ENCODE measurements at regions not wholly inside any gene's neighbourhood (a gene's known extent, or its start where the extent isn't known, plus 50 kb on each side); places are given as distances from the start of the nearest gene placed in this dataset.

- Mint-ChIP-seq H3K9me3 (no peaks in the 10 kb centered on the region), H3K4me3 (no peak overlapping the region), H3K27ac (ENCODE audit: low read depth) (peak overlapping the region; percentile 83), H3K27me3 (no peaks in the 10 kb centered on the region), H3K36me3 (ENCODE audit: insufficient read depth) (no peaks in the 10 kb centered on the region), H3K4me1 (peaks cover 33% of the 10 kb centered on the region)
- ATAC-seq (replicated peaks; ENCODE audit: extremely low read depth, poor library complexity, severe bottlenecking) (no peak), DNase-seq (ENCODE audit: low spot score in 2 of 2) (no peak)
Measured at GRCh38 chr2:46239175-46239846, 57.9 kb upstream of the EPAS1 start.

GRCh38 chr2:46239847-46240181 is 57.4 kb upstream of the EPAS1 start:
- Mint-ChIP-seq H3K36me3 (ENCODE audit: insufficient read depth) (no peaks in the 10 kb centered on the region), H3K27ac (ENCODE audit: low read depth) (peak overlapping the region; percentile 83), H3K9me3 (no peaks in the 10 kb centered on the region), H3K4me1 (peaks cover 33% of the 10 kb centered on the region), H3K4me3 (no peak overlapping the region), H3K27me3 (no peaks in the 10 kb centered on the region)
- peak in 1 of 2 donors; percentile 49 for DNase-seq (ENCODE audit: low spot score in 2 of 2)
- peak; percentile 100 for ATAC-seq (replicated peaks; ENCODE audit: extremely low read depth, poor library complexity, severe bottlenecking)

- Mint-ChIP-seq H3K9me3 (no peaks in the 10 kb centered on the region), H3K27ac (ENCODE audit: low read depth) (no peak overlapping the region), H3K4me3 (no peak overlapping the region), H3K4me1 (peaks cover 29% of the 10 kb centered on the region), H3K27me3 (no peaks in the 10 kb centered on the region), H3K36me3 (ENCODE audit: insufficient read depth) (no peaks in the 10 kb centered on the region)
- DNase-seq (ENCODE audit: low spot score in 2 of 2): no peak
- no peak for ATAC-seq (replicated peaks; ENCODE audit: extremely low read depth, poor library complexity, severe bottlenecking)
Measured at GRCh38 chr2:46241344-46241743, 55.9 kb upstream of the EPAS1 start.

- no peak overlapping the region for H3K27ac Mint-ChIP-seq (ENCODE audit: low read depth)
- ATAC-seq (replicated peaks; ENCODE audit: extremely low read depth, poor library complexity, severe bottlenecking): no peak
- no peaks in the 10 kb centered on the region for H3K27me3 Mint-ChIP-seq
- H3K4me3 Mint-ChIP-seq: no peak overlapping the region
- no peaks in the 10 kb centered on the region for H3K4me1 Mint-ChIP-seq
- H3K9me3 Mint-ChIP-seq: no peaks in the 10 kb centered on the region
- no peak for DNase-seq (ENCODE audit: low spot score in 2 of 2)
- H3K36me3 Mint-ChIP-seq (ENCODE audit: insufficient read depth): no peaks in the 10 kb centered on the region
Measured at GRCh38 chr2:46245869-46246268, 51.3 kb upstream of the EPAS1 start.

GRCh38 chr2:46246790-46247189 is 50.4 kb upstream of the EPAS1 start:
- Mint-ChIP-seq H3K36me3 (ENCODE audit: insufficient read depth) (no peaks in the 10 kb centered on the region), H3K9me3 (no peaks in the 10 kb centered on the region), H3K4me3 (no peak overlapping the region), H3K27me3 (no peaks in the 10 kb centered on the region), H3K4me1 (no peaks in the 10 kb centered on the region), H3K27ac (ENCODE audit: low read depth) (no peak overlapping the region)
- ATAC-seq (replicated peaks; ENCODE audit: extremely low read depth, poor library complexity, severe bottlenecking) (no peak), DNase-seq (ENCODE audit: low spot score in 2 of 2) (no peak)
